MM.1S (cell line): ENCODE measurements at regions not wholly inside any gene's neighbourhood (a gene's known extent, or its start where the extent isn't known, plus 50 kb on each side); places are given as distances from the start of the nearest gene placed in this dataset.

ENCODE experiments used
- CTCF ChIP-seq: fragments of 300-600 bp; sonication (generic); IDR thresholded peaks from 2 replicates; pipeline ENCODE4 v1.5.1; 2016; ENCODE audit warnings: antibody characterized with exemption, low read length, mixed read lengths
- EZH2 ChIP-seq: fragments of 300-600 bp; sonication (generic); optimal IDR thresholded peaks from 2 replicates; pipeline ENCODE3; 2017; ENCODE audit warnings: low read depth, mild to moderate bottlenecking, antibody characterized with exemption, low read length, mixed read lengths

GRCh38 chr11:36953976-36954375 is 355.9 kb upstream of the RAG2 start:
- TF ChIP-seq CTCF (no peak), EZH2 (no peak)
